ENCODE measurements at regions not wholly inside any gene's neighbourhood (a gene's known extent, or its start where the extent isn't known, plus 50 kb on each side); places are given as distances from the start of the nearest gene placed in this dataset.

- no peak for TF ChIP-seq CTCF (conservative IDR thresholded peaks at IDR 0.05)
- TF ChIP-seq ZFX (IDR thresholded peaks at IDR 0.05) = no peak
Measured at GRCh38 chr20:51931371-51931781, 129.1 kb upstream of the SALL4 start.

Measured in C4-2B (cell line).